ENCODE measurements at regions not wholly inside any gene's neighbourhood (a gene's known extent, or its start where the extent isn't known, plus 50 kb on each side); places are given as distances from the start of the nearest gene placed in this dataset.

DNA sequence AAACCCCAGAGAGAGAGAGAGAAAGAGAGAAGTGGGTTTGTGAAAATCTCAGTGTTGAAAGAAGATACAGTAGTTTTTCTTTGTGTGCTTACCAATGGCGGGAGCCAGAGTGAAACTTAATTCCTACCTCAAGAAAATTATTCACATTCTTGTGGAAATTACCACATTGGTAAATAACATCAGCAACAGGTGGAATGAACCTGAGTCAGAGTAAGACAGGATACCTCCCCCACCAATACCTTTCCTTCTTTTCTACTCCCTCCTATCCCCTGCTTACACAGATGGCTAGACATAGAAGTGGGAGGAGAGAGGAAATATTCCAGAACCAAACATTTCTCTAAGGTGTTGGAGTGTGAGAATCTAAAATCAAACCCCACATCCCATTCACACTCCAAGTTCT lies 793.9 kb downstream of the SORCS3 start:
- H3K36me3 ChIP-seq (ENCODE audit: control insufficient read depth, insufficient read depth, low read length), result no peaks in the 10 kb centered on the region
- H3K27ac ChIP-seq (ENCODE audit: insufficient read depth, low read length), result no peak overlapping the region
- no peak overlapping the region for H2AK5ac ChIP-seq (ENCODE audit: low read depth, low read length)
- in situ Hi-C loops (cut with MboI; ENCODE audit: low sequenced_read_pairs) (no loop called here), intact Hi-C loops (cut with micrococcal nuclease) (no loop called here), dilution Hi-C loops (cut with HindIII; ENCODE audit: low sequenced_read_pairs, unreplicated experiment) (no loop called here)
- no peak overlapping the region for H2AK9ac ChIP-seq (replicated peaks; ENCODE audit: low read depth, low read length, poor library complexity)
- no peak overlapping the region for H3K18ac ChIP-seq (ENCODE audit: low read depth, low read length)
- H3K56ac ChIP-seq (ENCODE audit: extremely low read depth, insufficient read depth, low read length), result no peak overlapping the region
- H2BK15ac ChIP-seq (ENCODE audit: low read depth, low read length), result no peak overlapping the region
- H4K20me1 ChIP-seq (ENCODE audit: insufficient read depth, low read length), result no peaks in the 10 kb centered on the region
- H3K9me1 ChIP-seq (ENCODE audit: insufficient read depth, low read length), result no peaks in the 10 kb centered on the region
- H2AFZ ChIP-seq (replicated peaks; ENCODE audit: low read length, poor library complexity), result no peak overlapping the region
- ChIA-PET CTCF (no interaction called here), POLR2A (ENCODE audit: unreplicated experiment) (no interaction called here)
- DNase-seq, result no peak
- H4K91ac ChIP-seq (ENCODE audit: insufficient read depth, low read depth, low read length), result no peak overlapping the region
- BruUV-seq (replicated peaks), result no TSS peak
- no peak for ATAC-seq (ENCODE audit: low read depth)
- WGBS, 2 experiments (ENCODE audit: extremely low coverage in 2 of 2, insufficient read length in 1 of 2), result no CpG with 5 or more reads among the region's 1 CpG
- peaks cover 2% of the 10 kb centered on the region; the same call in 1 of the 2 replicates for H3K9me3 ChIP-seq (ENCODE audit: control insufficient read depth, insufficient read depth, low read length)
- H3K23ac ChIP-seq (ENCODE audit: low read depth, low read length), result no peak overlapping the region
- H3K9ac ChIP-seq (ENCODE audit: low read depth, low read length), result no peak overlapping the region
- no peak overlapping the region for H2BK20ac ChIP-seq (ENCODE audit: low read depth, low read length)
- H3K27me3 ChIP-seq (ENCODE audit: control insufficient read depth, insufficient read depth, low read length), result no peaks in the 10 kb centered on the region
- H3K4ac ChIP-seq (ENCODE audit: low read depth, low read length), result no peak overlapping the region
- H2BK120ac ChIP-seq (ENCODE audit: low read depth, low read length), result no peak overlapping the region
- H3K4me1 ChIP-seq (ENCODE audit: control insufficient read depth, insufficient read depth, low read length), result no peaks in the 10 kb centered on the region
- no peak overlapping the region for H4K8ac ChIP-seq (ENCODE audit: low read depth in 2 of 2, low read length in 2 of 2)
- H2BK5ac ChIP-seq (ENCODE audit: low read depth, low read length, poor library complexity, severe bottlenecking), result no peak overlapping the region
- H3K4me3 ChIP-seq (ENCODE audit: insufficient read depth, low read depth, low read length), result no peak overlapping the region
- TF ChIP-seq RCOR1 (IDR thresholded peaks at IDR 0.05; ENCODE audit: insufficient replicate concordance, low read length) (no peak), CHD1 (IDR thresholded peaks at IDR 0.05; ENCODE audit: low read depth, low read length) (no peak), RAD21 (IDR thresholded peaks at IDR 0.05; ENCODE audit: low read length) (no peak), SMC3 (IDR thresholded peaks at IDR 0.05; ENCODE audit: low read depth, low read length) (no peak), RFX5 (IDR thresholded peaks at IDR 0.05; ENCODE audit: low read depth, low read length) (no peak), MAFK (IDR thresholded peaks at IDR 0.05; ENCODE audit: low read depth, low read length) (no peak), MXI1 (IDR thresholded peaks at IDR 0.05; ENCODE audit: borderline replicate concordance, low read depth, low read length) (no peak), FOS (IDR thresholded peaks at IDR 0.05; ENCODE audit: low read depth, low read length) (no peak), NFE2L2 (IDR thresholded peaks at IDR 0.05; ENCODE audit: low read depth, low read length) (no peak), MAZ (IDR thresholded peaks at IDR 0.05; ENCODE audit: borderline replicate concordance, low read depth, low read length) (no peak), BHLHE40 (IDR thresholded peaks at IDR 0.05; ENCODE audit: low read depth, low read length) (no peak)
- TF ChIP-seq, protein P1, sequence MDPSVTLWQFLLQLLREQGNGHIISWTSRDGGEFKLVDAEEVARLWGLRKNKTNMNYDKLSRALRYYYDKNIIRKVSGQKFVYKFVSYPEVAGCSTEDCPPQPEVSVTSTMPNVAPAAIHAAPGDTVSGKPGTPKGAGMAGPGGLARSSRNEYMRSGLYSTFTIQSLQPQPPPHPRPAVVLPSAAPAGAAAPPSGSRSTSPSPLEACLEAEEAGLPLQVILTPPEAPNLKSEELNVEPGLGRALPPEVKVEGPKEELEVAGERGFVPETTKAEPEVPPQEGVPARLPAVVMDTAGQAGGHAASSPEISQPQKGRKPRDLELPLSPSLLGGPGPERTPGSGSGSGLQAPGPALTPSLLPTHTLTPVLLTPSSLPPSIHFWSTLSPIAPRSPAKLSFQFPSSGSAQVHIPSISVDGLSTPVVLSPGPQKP (IDR thresholded peaks at IDR 0.05; ENCODE audit: borderline replicate concordance, low read depth, low read length), result no peak
- TF ChIP-seq, protein P2, sequence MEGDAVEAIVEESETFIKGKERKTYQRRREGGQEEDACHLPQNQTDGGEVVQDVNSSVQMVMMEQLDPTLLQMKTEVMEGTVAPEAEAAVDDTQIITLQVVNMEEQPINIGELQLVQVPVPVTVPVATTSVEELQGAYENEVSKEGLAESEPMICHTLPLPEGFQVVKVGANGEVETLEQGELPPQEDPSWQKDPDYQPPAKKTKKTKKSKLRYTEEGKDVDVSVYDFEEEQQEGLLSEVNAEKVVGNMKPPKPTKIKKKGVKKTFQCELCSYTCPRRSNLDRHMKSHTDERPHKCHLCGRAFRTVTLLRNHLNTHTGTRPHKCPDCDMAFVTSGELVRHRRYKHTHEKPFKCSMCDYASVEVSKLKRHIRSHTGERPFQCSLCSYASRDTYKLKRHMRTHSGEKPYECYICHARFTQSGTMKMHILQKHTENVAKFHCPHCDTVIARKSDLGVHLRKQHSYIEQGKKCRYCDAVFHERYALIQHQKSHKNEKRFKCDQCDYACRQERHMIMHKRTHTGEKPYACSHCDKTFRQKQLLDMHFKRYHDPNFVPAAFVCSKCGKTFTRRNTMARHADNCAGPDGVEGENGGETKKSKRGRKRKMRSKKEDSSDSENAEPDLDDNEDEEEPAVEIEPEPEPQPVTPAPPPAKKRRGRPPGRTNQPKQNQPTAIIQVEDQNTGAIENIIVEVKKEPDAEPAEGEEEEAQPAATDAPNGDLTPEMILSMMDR (conservative IDR thresholded peaks at IDR 0.05; ENCODE audit: low read depth, low read length), result no peak
- TF ChIP-seq, protein P3, sequence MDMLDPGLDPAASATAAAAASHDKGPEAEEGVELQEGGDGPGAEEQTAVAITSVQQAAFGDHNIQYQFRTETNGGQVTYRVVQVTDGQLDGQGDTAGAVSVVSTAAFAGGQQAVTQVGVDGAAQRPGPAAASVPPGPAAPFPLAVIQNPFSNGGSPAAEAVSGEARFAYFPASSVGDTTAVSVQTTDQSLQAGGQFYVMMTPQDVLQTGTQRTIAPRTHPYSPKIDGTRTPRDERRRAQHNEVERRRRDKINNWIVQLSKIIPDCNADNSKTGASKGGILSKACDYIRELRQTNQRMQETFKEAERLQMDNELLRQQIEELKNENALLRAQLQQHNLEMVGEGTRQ (IDR thresholded peaks at IDR 0.05; ENCODE audit: low read depth, low read length), result no peak
- H3K14ac ChIP-seq (replicated peaks; ENCODE audit: low read depth, low read length), result no peak overlapping the region
- H3K79me1 ChIP-seq (ENCODE audit: low read depth in 1 of 2, low read length in 2 of 2), result no peaks in the 10 kb centered on the region
- H3K4me2 ChIP-seq (ENCODE audit: low read depth, low read length), result no peak overlapping the region
- no peak overlapping the region for H4K5ac ChIP-seq (ENCODE audit: low read depth, low read length)
